PC-3 (cell line): ENCODE measurements at regions not wholly inside any gene's neighbourhood (a gene's known extent, or its start where the extent isn't known, plus 50 kb on each side); places are given as distances from the start of the nearest gene placed in this dataset.

Experiments
- ATAC-seq: fragments of 200-7000 bp; cut with Tn5 transposase; 2 replicates; pipeline ENCODE4 v1.9.1; 2020; ENCODE audit warnings: mild to moderate bottlenecking, moderate library complexity
- BruUV-seq: library from RNA; stranded (reverse); fragments of 400-500 nt; replicated peaks from 2 replicates; lab custom pipeline; 2021; lab: Mats Ljungman, UMichigan
- CTCF ChIA-PET: fragments of 300-600 bp; sonication (Branson Sonifier 250); formaldehyde crosslinking; loops from one replicate; lab custom pipeline; 2022; ENCODE audit warnings: antibody characterized with exemption; lab: Charles Lee
- POLR2A ChIA-PET: fragments of 300-600 bp; sonication (Branson Sonifier 250); formaldehyde crosslinking; loops from one replicate; lab custom pipeline; 2022; ENCODE audit warnings: antibody characterized with exemption; ENCODE audit not compliant: unreplicated experiment; lab: Charles Lee
- DNase-seq: peaks from one replicate; pipeline ENCODE4 v3.0.0-alpha.2; 2015
- H2AFZ ChIP-seq: fragments of 300-600 bp; sonication (generic); 2 replicates; pipeline ENCODE4 v1.6.0; 2016; ENCODE audit warnings: antibody characterized with exemption, low read length
- H3F3A ChIP-seq: fragments of 300-600 bp; sonication (generic); one replicate; pipeline ENCODE4 v1.6.0; 2017; ENCODE audit warnings: antibody characterized with exemption, low read length, control low read depth, mild to moderate bottlenecking; ENCODE audit not compliant: unreplicated experiment
- H3K27ac ChIP-seq: fragments of 300-600 bp; sonication (generic); 2 replicates; pipeline ENCODE4 v1.5.1; 2016; ENCODE audit warnings: mild to moderate bottlenecking, low read length
- H3K27me3 ChIP-seq: fragments of 300-600 bp; sonication (generic); 2 replicates; pipeline ENCODE4 v1.6.1; 2016; ENCODE audit warnings: low read length, mixed read lengths
- H3K36me3 ChIP-seq: fragments of 300-600 bp; sonication (generic); 2 replicates; pipeline ENCODE4 v1.6.1; 2016; ENCODE audit warnings: low read depth, mixed run types, low read length, mixed read lengths
- H3K4me1 ChIP-seq: fragments of 300-600 bp; sonication (generic); 2 replicates; pipeline ENCODE4 v1.5.1; 2016; ENCODE audit warnings: low read length; ENCODE audit not compliant: insufficient read depth
- H3K4me2 ChIP-seq: fragments of 300-600 bp; sonication (generic); 2 replicates; pipeline ENCODE4 v1.6.0; 2016; ENCODE audit warnings: low read length
- H3K4me3 ChIP-seq: fragments of 300-600 bp; sonication (generic); 2 replicates; pipeline ENCODE4 v1.5.1; 2016; ENCODE audit warnings: mild to moderate bottlenecking, low read length, mixed read lengths
- H3K79me2 ChIP-seq: fragments of 300-600 bp; sonication (generic); 2 replicates; pipeline ENCODE4 v1.6.1; 2017; ENCODE audit warnings: low read length, mixed read lengths
- H3K9ac ChIP-seq: fragments of 300-600 bp; sonication (generic); 2 replicates; pipeline ENCODE4 v1.6.0; 2016; ENCODE audit warnings: mild to moderate bottlenecking, low read length
- H3K9me2 ChIP-seq: fragments of 300-600 bp; sonication (generic); replicated peaks from 2 replicates; pipeline ENCODE4 v1.6.1; 2016; ENCODE audit warnings: mixed run types, low read length, mixed read lengths
- H3K9me3 ChIP-seq: fragments of 300-600 bp; sonication (generic); 2 replicates; pipeline ENCODE4 v1.6.1; 2016; ENCODE audit warnings: low read length, mixed read lengths
- H4K20me1 ChIP-seq: fragments of 300-600 bp; sonication (generic); 2 replicates; pipeline ENCODE4 v1.6.1; 2016; ENCODE audit warnings: low read length, mixed read lengths
- CTCF ChIP-seq: fragments of 300-600 bp; sonication (generic); conservative IDR thresholded peaks from 2 replicates; pipeline ENCODE4 v1.5.1; 2017; ENCODE audit warnings: antibody characterized with exemption, low read depth, mild to moderate bottlenecking, low read length
- EZH2 ChIP-seq: fragments of 300-600 bp; sonication (generic); IDR thresholded peaks from one replicate; pipeline ENCODE4 v1.6.1; 2017; ENCODE audit warnings: antibody characterized with exemption, mild to moderate bottlenecking, low read length; ENCODE audit not compliant: unreplicated experiment
- EZH2phosphoT487 ChIP-seq: fragments of 300-600 bp; sonication (generic); IDR thresholded peaks from 2 replicates; pipeline ENCODE4 v1.6.1; 2018; ENCODE audit warnings: mild to moderate bottlenecking, antibody characterized with exemption, low read length, borderline replicate concordance
- intact Hi-C: fragments of 100-400 bp; cut with micrococcal nuclease; formaldehyde crosslinking; loops from 2 replicates; pipeline ENCODE4 v1.9.0; 2023

GRCh38 chr15:97717806-97718205 is 242.7 kb upstream of the ARRDC4 start:
- TF ChIP-seq EZH2: no peak
- no peak for TF ChIP-seq EZH2phosphoT487
- no peak for TF ChIP-seq CTCF
- Histone ChIP-seq H3K9me3 (no peaks in the 10 kb centered on the region), H3K9me2 (no peaks in the 10 kb centered on the region), H2AFZ (no peak overlapping the region), H3K9ac (no peak overlapping the region), H3F3A (no peaks in the 10 kb centered on the region), H3K4me1 (no peaks in the 10 kb centered on the region), H3K4me3 (no peak overlapping the region), H4K20me1 (no peaks in the 10 kb centered on the region), H3K79me2 (no peaks in the 10 kb centered on the region), H3K36me3 (no peaks in the 10 kb centered on the region), H3K27me3 (no peaks in the 10 kb centered on the region), H3K4me2 (no peak overlapping the region), H3K27ac (no peak overlapping the region)
- no peak for DNase-seq
- no peak for ATAC-seq
- BruUV-seq: no TSS peak
- ChIA-PET POLR2A (no interaction called here), CTCF (no interaction called here)
- intact Hi-C loops: no loop called here

- no peaks in the 10 kb centered on the region for H3K36me3 ChIP-seq
- no peak overlapping the region for H3K4me2 ChIP-seq
- no TSS peak for BruUV-seq
- H3K9me3 ChIP-seq: no peaks in the 10 kb centered on the region
- intact Hi-C loops: no loop called here
- no peak for ATAC-seq
- H3F3A ChIP-seq: no peaks in the 10 kb centered on the region
- H3K27ac ChIP-seq: no peak overlapping the region
- no peak for TF ChIP-seq CTCF
- no peak for TF ChIP-seq EZH2phosphoT487
- no peak for TF ChIP-seq EZH2
- ChIA-PET POLR2A (no interaction called here), CTCF (no interaction called here)
- DNase-seq: no peak
- H4K20me1 ChIP-seq: no peaks in the 10 kb centered on the region
- H3K79me2 ChIP-seq: no peaks in the 10 kb centered on the region
- H3K9me2 ChIP-seq: no peaks in the 10 kb centered on the region
- H3K4me1 ChIP-seq: no peaks in the 10 kb centered on the region
- no peak overlapping the region for H3K9ac ChIP-seq
- no peaks in the 10 kb centered on the region for H3K27me3 ChIP-seq
- H3K4me3 ChIP-seq: no peak overlapping the region
- H2AFZ ChIP-seq: no peak overlapping the region
Observed at GRCh38 chr15:97718509-97718908, 242.0 kb upstream of the ARRDC4 start.

GRCh38 chr15:97728791-97729190 is 231.7 kb upstream of the ARRDC4 start:
- Histone ChIP-seq H4K20me1 (no peaks in the 10 kb centered on the region), H3K9me2 (no peaks in the 10 kb centered on the region), H3K4me2 (no peak overlapping the region), H3K4me1 (no peaks in the 10 kb centered on the region), H3K36me3 (no peaks in the 10 kb centered on the region), H3F3A (no peaks in the 10 kb centered on the region), H3K9me3 (no peaks in the 10 kb centered on the region), H3K9ac (no peak overlapping the region), H3K4me3 (no peak overlapping the region), H2AFZ (no peak overlapping the region), H3K79me2 (no peaks in the 10 kb centered on the region), H3K27me3 (peaks cover 59% of the 10 kb centered on the region), H3K27ac (no peak overlapping the region)
- intact Hi-C loops: no loop called here
- DNase-seq: no peak
- no TSS peak for BruUV-seq
- TF ChIP-seq CTCF: no peak
- TF ChIP-seq EZH2phosphoT487: no peak
- TF ChIP-seq EZH2: no peak
- ChIA-PET POLR2A (no interaction called here), CTCF (no interaction called here)
- ATAC-seq: no peak
